Vagina (tissue), 2 donors: ENCODE measurements at regions not wholly inside any gene's neighbourhood (a gene's known extent, or its start where the extent isn't known, plus 50 kb on each side); places are given as distances from the start of the nearest gene placed in this dataset.

ENCODE experiments used
- POLR2A ChIP-seq, 2 donors: fragments of 450-650 bp; IDR thresholded peaks; one replicate each; pipeline ENCODE4 v1.6.1; 2017; ENCODE audit warnings: antibody characterized with exemption in 2 of 2, mild to moderate bottlenecking in 2 of 2, moderate library complexity in 2 of 2
- POLR2AphosphoS5 ChIP-seq, 2 donors: sonication (generic); formaldehyde crosslinking; IDR thresholded peaks; one replicate each; pipeline ENCODE4 v1.9.0; 2017; ENCODE audit warnings: antibody characterized with exemption in 2 of 2, mild to moderate bottlenecking in 2 of 2, low read depth in 1 of 2; ENCODE audit not compliant: insufficient read depth in 1 of 2
- TF ChIP-seq, protein P1 (sequence below), 3 experiments: fragments of 450-650 bp in 2 of 3; fragments of 200-600 bp in 1 of 3; sonication (generic) in 1 of 3; IDR thresholded peaks; one replicate each; pipeline ENCODE4 v1.5.1; 2017 to 2019; ENCODE audit warnings: antibody characterized with exemption in 3 of 3, mild to moderate bottlenecking in 2 of 3, moderate library complexity in 2 of 3

- TF ChIP-seq, protein P1, sequence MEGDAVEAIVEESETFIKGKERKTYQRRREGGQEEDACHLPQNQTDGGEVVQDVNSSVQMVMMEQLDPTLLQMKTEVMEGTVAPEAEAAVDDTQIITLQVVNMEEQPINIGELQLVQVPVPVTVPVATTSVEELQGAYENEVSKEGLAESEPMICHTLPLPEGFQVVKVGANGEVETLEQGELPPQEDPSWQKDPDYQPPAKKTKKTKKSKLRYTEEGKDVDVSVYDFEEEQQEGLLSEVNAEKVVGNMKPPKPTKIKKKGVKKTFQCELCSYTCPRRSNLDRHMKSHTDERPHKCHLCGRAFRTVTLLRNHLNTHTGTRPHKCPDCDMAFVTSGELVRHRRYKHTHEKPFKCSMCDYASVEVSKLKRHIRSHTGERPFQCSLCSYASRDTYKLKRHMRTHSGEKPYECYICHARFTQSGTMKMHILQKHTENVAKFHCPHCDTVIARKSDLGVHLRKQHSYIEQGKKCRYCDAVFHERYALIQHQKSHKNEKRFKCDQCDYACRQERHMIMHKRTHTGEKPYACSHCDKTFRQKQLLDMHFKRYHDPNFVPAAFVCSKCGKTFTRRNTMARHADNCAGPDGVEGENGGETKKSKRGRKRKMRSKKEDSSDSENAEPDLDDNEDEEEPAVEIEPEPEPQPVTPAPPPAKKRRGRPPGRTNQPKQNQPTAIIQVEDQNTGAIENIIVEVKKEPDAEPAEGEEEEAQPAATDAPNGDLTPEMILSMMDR (IDR thresholded peaks at IDR 0.05): no peak
- TF ChIP-seq POLR2A (IDR thresholded peaks at IDR 0.05) (no peak), POLR2AphosphoS5 (IDR thresholded peaks at IDR 0.05; ENCODE audit: insufficient read depth in 1 of 2, low read depth in 1 of 2) (no peak)
Observed at GRCh38 chr12:127556231-127556886, 710.6 kb upstream of the TMEM132C start.
